ENCODE measurements at regions not wholly inside any gene's neighbourhood (a gene's known extent, or its start where the extent isn't known, plus 50 kb on each side); places are given as distances from the start of the nearest gene placed in this dataset.

- TF ChIP-seq CTCF (IDR thresholded peaks at IDR 0.05; ENCODE audit: low read depth, low read length): no peak
- no peaks in the 10 kb centered on the region for H3K27me3 ChIP-seq (ENCODE audit: insufficient read depth, low read depth, severe bottlenecking)
- no peak for DNase-seq
- H3K9me3 ChIP-seq (ENCODE audit: severe bottlenecking): no peaks in the 10 kb centered on the region
- H3K36me3 ChIP-seq: no peaks in the 10 kb centered on the region
- H3K4me3 ChIP-seq (ENCODE audit: low read depth, low read length): no peak overlapping the region
- H3K27ac ChIP-seq: no peak overlapping the region
Observed at GRCh38 chr11:71186806-71187205, 65.6 kb downstream of the SHANK2 start.

DNA sequence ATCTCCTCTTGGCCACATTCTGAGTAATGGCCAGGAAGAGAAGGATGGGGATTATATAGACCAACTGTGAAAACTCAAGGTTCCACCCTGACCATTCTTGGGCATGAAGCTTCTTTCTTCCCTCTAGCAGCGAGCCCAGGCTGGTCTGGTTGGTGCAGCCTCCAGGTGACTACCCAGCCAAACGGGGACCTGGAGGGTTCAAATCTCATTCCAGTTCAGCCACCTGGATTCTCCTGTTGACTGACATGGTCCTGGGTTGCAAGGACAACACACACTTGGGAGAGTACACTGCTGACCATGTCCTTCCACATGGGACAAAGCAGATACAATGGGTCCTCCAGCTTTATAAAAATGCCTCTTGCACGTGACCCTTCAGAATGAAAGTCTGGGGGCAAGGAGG lies 67.0 kb downstream of the SHANK2 start:
- Histone ChIP-seq H3K27ac (no peak overlapping the region), H3K27me3 (ENCODE audit: insufficient read depth, low read depth, severe bottlenecking) (no peaks in the 10 kb centered on the region), H3K4me3 (ENCODE audit: low read depth, low read length) (no peak overlapping the region), H3K9me3 (ENCODE audit: severe bottlenecking) (no peaks in the 10 kb centered on the region), H3K36me3 (no peaks in the 10 kb centered on the region)
- no peak for TF ChIP-seq CTCF (IDR thresholded peaks at IDR 0.05; ENCODE audit: low read depth, low read length)
- DNase-seq: no peak

GRCh38 chr11:71184421-71185210 lies 67.8 kb downstream of the SHANK2 start:
- DNase-seq: no peak
- H3K36me3 ChIP-seq: no peaks in the 10 kb centered on the region

GRCh38 chr11:71183878-71184277 lies 68.5 kb downstream of the SHANK2 start:
- no peak for TF ChIP-seq CTCF (IDR thresholded peaks at IDR 0.05; ENCODE audit: low read depth, low read length)
- H3K36me3 ChIP-seq: no peaks in the 10 kb centered on the region
- H3K27me3 ChIP-seq (ENCODE audit: insufficient read depth, low read depth, severe bottlenecking): no peaks in the 10 kb centered on the region
- DNase-seq: no peak
- no peaks in the 10 kb centered on the region for H3K9me3 ChIP-seq (ENCODE audit: severe bottlenecking)
- no peak overlapping the region for H3K27ac ChIP-seq
- no peak overlapping the region for H3K4me3 ChIP-seq (ENCODE audit: low read depth, low read length)

More at GRCh38 chr11:71184421-71185210, 67.8 kb downstream of the SHANK2 start:
- TF ChIP-seq CTCF (IDR thresholded peaks at IDR 0.05; ENCODE audit: low read depth, low read length): no peak
- Histone ChIP-seq H3K4me3 (ENCODE audit: low read depth, low read length) (no peak overlapping the region), H3K27ac (no peak overlapping the region), H3K27me3 (ENCODE audit: insufficient read depth, low read depth, severe bottlenecking) (no peaks in the 10 kb centered on the region), H3K9me3 (ENCODE audit: severe bottlenecking) (no peaks in the 10 kb centered on the region)

DNA sequence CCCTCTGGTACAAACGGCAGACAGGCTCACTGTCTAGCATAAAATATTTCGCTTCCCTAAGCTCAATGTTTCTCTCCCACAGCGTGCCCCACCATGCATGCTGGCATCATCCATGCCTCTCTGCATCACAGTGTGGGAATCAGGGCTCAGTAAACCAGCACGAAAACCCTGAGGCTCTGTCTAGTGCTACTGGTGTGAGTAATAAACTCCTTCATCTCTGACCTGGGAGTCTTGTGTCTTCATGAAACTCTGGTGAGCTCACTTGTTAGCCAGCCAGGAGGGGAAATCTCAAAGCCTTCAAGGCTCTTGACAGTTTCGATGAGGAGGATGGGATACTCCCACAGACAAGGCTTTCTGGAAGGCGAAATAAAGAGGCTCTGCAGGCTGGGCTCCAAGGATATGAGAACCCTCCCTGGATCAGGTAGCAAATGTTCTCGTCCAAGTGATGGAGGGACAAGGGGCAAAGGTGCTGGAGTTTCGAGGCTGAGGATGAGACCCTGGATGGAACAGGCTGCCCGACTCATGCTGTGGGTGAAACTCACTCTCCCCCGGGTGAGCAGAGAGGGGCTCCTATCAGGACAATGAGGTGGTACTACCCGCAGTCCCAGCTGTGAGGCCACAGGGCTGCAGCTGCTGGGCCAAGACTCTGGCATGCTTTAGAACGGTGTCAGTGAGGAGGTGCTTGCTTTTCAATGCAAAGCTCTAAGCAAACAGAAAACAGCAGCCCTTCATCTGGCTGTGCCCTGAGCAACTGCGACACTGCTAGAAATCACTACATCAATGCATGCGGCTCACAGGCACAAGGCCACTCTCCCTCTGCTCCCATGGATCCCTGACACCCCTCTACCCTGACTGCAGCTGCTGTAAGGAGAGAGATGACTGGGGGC lies 69.3 kb downstream of the SHANK2 start:
- Histone ChIP-seq H3K27ac (no peak overlapping the region), H3K27me3 (ENCODE audit: insufficient read depth, low read depth, severe bottlenecking) (no peaks in the 10 kb centered on the region), H3K9me3 (ENCODE audit: severe bottlenecking) (no peaks in the 10 kb centered on the region), H3K36me3 (no peaks in the 10 kb centered on the region), H3K4me3 (ENCODE audit: low read depth, low read length) (no peak overlapping the region)
- no peak for DNase-seq
- TF ChIP-seq CTCF (IDR thresholded peaks at IDR 0.05; ENCODE audit: low read depth, low read length): no peak
